Medulla oblongata (tissue), 1 donor: ENCODE measurements at regions not wholly inside any gene's neighbourhood (a gene's known extent, or its start where the extent isn't known, plus 50 kb on each side); places are given as distances from the start of the nearest gene placed in this dataset.

Experiments
- DNase-seq: peaks from one replicate; pipeline ENCODE4 v3.0.0-alpha.2; 2015; ENCODE audit errors: extremely low spot score

- DNase-seq: no peak
Observed at GRCh38 chr14:27372771-27373170, 774.9 kb upstream of the NOVA1 start.

DNA sequence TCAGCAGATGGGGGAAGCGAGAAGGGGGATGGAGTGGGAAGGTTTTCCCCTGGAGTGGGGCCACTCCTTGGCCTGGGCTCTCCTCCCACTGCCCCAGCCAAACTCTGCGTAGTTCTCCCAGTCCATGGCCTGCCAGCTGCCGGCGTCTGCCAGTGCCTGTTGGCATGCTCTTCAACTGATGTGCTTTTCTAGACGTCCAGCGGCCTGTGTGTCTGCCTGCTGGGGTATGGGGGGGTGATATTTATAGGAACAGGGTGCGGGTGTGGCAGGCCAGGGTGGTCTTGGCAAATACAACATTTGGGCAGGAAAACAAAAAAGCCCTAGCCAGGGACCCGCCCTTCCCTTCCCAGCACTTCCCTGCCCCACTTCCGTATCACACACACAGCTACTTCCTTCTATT lies 786.3 kb upstream of the NOVA1 start:
- no peak for DNase-seq

DNA sequence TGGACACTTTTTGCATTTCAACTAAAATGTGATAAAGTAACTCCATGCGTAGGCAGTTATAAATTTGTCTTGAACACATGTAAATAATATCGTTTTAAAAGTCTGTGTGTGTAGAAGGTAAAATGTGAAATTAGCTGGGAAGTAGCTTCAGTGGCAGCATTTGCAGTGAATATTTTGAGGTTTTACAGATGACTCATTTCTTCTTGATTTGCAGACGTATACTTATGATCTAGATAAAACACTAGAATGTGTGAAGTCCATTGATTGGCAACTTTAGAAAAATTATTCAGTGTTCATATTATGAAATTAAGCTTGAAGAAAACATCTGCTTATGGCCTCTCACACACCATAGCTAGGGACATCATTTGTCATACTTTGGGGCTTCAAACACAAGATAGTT lies 788.6 kb upstream of the NOVA1 start:
- DNase-seq: no peak

DNA sequence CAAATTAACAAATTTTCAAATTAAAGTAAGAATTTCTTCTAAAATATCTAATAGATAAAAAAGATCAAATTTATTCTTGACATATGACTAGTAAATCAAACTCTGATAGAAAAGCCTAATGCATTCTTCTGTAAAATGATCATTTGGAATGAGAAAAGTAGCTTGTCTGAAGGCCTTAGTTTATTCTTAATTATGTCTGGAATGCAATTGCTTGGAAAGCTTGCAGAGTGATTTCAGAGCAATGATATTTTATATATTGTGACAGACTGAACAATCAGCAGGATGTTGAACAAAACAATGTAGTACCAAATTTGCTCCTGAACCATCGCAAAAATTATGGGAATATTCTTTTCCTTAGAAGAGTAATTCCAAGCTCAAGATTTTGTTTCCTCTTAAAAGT lies 789.6 kb upstream of the NOVA1 start:
- no peak for DNase-seq

DNA sequence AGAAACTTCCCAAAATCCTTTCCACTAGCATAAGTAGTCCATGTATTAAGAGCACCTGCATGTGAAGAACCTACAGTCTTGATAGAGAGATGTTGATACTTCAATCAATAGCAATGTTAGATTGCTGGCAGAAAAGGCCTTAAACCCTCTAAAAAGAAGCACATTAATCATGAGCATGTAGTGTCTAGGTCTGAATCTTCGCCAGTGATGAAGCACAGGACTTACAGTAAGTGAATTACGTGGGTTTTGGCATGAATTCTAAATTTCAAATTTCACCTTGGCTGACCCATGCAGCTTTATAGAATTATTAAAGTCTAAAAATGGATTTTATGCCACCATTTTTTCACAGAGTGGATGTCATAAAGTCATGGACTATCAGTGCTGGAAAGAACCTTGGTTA lies 791.6 kb upstream of the NOVA1 start:
- no peak for DNase-seq

DNA sequence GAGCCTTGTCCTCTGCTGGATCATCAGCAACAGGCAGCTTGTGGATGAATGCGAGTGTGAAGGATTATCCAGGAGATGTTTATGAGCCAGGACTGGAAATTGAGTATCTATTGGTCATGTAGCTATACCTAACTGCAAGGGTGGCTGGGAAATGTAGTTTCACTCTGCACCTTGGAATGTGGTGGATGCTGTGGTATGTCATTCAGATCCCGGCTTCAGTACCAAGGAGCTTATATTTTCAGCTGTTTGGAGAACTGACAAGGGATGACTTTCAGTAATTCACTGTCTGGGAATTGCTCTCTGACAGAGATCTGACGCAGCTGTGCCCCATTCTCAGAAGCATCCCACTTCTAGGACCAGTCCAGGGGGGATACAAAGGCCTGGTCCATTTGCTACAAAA lies 792.3 kb upstream of the NOVA1 start:
- DNase-seq: no peak

GRCh38 chr14:27391331-27391730 lies 793.5 kb upstream of the NOVA1 start:
- DNase-seq: no peak

GRCh38 chr14:27392153-27392552 lies 794.3 kb upstream of the NOVA1 start:
- no peak for DNase-seq

DNA sequence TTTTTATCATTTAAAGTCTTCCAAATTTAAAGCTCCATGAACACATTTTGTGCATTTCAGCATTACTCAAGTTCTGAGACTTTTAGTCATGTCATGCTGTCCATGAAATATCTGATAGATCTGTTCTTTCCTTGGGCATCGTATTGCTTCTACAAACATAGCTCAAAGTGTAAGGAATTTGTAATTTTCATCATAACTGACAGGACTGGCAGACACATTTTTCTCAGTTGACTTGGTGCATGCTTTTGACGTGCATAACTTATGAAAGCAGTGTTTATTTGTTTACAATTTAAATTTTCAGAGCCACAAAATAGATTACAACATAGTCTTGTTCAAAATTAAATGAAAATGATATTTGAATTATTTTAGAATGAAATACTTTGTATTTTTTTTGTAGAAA lies 812.1 kb upstream of the NOVA1 start:
- no peak for DNase-seq

DNA sequence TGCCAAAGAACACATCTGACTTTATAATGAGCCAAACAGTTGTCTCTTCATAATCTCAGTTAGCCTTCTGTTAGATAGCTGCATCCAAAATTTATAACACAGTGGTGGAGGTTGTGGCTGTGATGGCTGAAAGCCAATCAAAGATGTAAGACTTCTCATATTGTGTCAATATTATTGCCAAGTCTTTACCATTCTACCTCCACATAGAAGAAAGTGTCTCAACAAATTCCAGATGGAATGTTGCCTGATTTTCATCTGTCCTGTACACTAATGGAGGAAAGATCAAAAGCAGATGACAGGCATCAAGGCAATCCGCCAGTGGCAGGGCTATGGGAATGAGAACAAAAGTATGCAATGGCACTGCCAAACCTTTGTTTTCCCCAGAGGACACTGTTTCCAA lies 813.1 kb upstream of the NOVA1 start:
- no peak for DNase-seq

DNA sequence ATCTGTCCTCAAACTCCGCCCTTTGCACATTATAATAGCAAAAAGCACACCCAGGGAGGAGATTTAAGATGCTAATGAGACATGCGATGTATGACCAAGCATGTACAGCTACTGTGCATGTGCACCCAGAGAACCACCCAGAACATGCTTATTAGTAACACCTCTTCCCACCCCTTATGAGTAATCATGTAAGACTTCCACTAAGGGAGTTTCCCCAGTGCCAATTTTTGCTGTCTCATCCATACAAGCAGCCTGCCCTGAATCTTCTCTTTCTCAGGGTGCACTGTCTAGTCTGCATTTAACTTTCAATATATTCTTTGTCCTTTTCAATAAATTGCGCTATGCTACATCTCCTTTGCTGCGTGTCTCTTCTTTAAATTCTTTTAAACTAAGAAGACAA lies 830.0 kb upstream of the NOVA1 start:
- DNase-seq: no peak

DNA sequence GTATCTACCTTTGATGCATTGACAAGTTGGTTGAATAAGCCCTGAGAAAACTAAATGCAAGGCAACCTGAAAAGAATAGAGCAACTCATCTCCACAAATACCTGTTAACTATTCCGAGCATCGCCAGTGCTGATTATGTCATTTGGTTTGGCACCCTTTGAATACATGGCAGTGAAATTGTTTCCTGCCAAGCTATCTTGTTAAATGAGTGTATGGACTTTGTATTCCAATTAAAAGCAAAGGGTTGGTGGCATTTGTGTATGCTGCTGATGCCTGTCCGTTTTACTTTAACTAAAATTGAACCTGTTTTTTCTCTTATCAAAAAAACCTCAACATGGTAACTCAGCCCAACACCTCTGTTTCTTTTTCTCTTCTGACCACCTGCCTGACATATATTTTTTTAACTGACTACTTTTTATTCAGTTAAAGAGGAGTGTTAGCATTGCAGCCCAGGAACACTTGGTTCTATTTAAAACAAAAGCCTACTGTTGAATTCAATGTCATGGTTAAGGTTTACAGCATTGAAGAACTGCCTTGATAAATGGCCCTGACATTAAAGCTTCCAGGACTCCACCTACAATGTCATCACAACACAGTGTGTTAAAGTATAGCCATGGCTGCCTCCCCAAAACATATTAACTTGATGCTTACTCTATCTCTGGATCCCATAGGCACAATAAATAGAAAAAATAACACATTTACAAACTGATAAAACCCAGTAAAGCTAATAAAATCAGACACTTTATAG lies 838.3 kb upstream of the NOVA1 start:
- no peak for DNase-seq

DNA sequence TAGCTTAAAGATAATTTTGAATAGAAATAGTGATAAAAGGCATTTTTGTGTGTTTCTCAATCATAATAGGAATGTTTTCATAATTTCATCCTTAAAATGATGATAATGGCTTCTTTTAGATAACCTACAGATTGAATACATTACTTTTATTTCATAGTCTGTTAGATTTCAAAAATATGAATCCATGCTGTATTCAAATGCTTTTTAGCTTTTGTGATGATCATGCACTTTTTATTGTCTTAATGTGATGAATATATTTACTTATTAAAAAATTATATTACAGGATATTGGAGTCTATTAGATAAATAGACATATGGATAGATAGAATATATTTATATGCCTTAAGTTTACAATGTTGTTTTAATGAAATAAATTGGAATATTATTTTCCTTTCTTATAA lies 886.8 kb upstream of the NOVA1 start:
- DNase-seq: no peak

GRCh38 chr14:27485193-27485592 lies 887.4 kb upstream of the NOVA1 start:
- no peak for DNase-seq

DNA sequence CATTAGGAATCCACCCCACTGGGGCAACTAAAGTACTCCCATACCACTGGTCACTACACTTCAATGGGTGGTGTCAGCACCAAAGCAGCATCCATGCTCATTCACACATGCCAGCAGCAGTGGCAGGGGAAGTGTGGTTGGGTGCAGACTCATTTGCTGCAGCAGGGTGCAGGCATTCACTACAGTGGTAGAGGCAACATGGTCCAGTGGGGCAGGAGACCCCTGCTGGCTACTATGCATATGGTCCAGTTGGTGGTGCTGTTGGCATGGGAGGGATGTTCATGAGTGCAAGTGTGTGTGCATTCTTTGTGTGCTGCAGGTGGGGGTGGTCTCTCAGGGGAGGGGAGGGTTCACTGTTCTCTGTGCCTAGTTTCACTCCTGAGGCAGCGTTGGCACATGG lies 908.4 kb upstream of the NOVA1 start:
- DNase-seq: no peak

DNA sequence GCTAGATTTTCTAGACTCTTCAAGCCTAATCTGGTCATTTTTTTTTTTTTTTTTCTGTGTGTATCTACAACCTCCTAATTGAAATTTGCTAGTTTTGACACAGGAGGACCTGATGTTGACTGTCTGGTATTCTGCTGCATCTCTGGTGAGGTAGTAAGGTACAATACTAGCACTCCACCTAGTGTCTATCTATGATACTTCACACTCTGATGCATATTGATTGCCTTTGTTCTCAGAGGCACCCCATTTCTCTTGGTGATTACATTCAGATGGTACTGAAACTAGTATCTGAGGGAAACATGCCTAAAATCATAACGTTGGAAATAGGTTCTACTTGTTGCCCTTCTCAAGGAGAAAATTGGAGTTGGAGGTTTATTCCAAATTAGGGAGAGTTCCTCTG lies 930.5 kb upstream of the NOVA1 start:
- DNase-seq: peak; percentile 8

- DNase-seq: no peak
Observed at GRCh38 chr14:27536748-27537147, 938.9 kb upstream of the NOVA1 start.

- no peak for DNase-seq
Observed at GRCh38 chr14:27546111-27546510, 948.3 kb upstream of the NOVA1 start.

- peak; percentile 26 for DNase-seq
Observed at GRCh38 chr14:27553790-27554189, 956.0 kb upstream of the NOVA1 start.

DNA sequence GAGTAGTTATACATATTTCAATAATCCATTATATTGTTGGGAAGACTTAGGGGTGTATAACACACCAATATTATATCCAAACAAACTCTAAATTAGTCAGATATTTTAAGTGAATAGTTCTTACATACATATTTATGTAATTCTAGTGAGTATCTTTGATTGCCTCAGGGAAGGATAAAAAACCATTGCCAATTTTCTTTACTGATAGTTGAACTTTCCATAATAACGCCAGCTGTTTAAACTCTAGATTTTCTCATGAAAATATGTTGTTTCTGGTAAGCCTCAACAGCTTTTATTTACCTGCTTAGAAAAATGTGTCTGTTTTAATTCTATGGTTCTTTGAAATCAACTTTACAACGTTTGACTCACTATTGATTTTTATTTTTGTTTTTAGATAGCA lies 959.6 kb upstream of the NOVA1 start:
- no peak for DNase-seq

DNA sequence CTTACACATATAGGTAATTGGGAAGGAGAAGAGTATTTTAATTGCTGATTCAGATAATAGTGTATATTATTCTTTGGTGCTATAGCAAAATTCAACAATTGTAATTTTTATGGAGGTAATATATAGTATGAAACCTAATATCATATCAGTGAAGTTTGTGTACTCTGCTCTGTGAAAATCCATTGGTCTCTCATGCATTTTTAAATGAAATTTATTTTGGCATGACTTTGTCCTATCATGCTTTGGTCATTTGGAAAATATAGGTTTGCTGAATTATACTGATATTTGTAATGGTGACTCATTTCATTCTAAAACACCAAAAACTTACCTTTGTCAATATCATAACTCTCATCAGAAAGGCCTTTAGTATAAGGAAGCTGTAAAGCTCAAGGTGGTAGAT lies 962.0 kb upstream of the NOVA1 start:
- no peak for DNase-seq

DNA sequence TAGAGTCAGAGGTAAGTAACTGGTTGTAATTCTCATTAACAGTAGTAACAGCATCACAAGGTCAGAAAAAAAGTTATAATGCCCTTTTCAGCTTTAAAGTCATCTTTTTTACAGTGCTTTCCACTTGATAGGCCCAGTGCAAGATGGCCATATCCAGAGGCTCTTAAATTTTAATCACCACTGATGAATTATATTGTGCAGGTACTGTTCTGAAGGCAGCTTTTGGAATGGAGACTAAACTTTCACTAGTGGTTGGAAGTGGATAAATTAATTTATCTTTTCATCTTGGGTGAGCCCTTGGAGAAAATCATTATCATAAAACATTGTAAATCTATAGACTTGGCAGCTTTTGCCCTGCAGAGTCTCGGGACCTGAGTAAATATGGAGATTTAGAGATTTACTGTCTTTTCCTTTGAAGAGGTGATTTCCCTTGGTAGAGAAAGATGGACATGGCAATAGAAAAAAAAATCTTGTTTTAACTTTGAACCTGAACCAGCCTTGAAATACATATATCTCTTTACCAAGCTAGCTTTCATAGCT lies 969.1 kb upstream of the NOVA1 start:
- DNase-seq: no peak

GRCh38 chr14:27573018-27573417 lies 975.2 kb upstream of the NOVA1 start:
- DNase-seq: no peak

DNA sequence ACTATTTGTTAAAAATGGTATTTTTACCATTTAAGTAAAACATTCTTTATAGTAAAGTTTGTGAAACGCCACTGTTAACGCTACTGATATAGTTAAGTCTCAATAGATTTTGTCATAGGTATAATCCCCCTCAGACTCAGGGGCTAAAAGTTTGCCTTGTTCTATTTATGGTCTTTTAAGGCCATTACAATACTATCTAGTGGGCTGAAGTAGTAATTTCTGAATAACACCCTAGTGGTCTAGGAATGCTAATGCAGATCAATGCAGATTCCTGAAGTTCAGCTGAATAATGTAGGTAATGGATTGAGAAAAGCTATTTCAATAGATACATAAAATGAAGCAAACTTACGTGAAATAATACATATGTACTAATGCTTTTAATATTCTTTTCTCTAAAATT lies 989.3 kb upstream of the NOVA1 start:
- no peak for DNase-seq
